GM23338 (cell line): ENCODE measurements at regions not wholly inside any gene's neighbourhood (a gene's known extent, or its start where the extent isn't known, plus 50 kb on each side); places are given as distances from the start of the nearest gene placed in this dataset.
"Not testable (repeated sequence)": the region's sequence is repeated elsewhere in the genome, so short reads cannot be mapped to it uniquely, and the experiment has no call there.

Experiments
- CREB1 ChIP-seq: fragments of 250-450 bp; sonication (Bioruptor Pico); IDR thresholded peaks from 2 replicates; pipeline ENCODE4 v1.5.0; 2020; ENCODE audit warnings: low read depth, mild to moderate bottlenecking, moderate library complexity
- EZH2 ChIP-seq: fragments of 200-600 bp; sonication (generic); IDR thresholded peaks from one replicate; pipeline ENCODE4 v1.8.0; 2017; ENCODE audit warnings: antibody characterized with exemption, mild to moderate bottlenecking, low read depth; ENCODE audit not compliant: unreplicated experiment
- EZH2phosphoT487 ChIP-seq: fragments of 200-600 bp; sonication (generic); IDR thresholded peaks from one replicate; pipeline ENCODE4 v1.8.1; 2018; ENCODE audit warnings: antibody characterized with exemption; ENCODE audit not compliant: unreplicated experiment
- JUNB ChIP-seq: IDR thresholded peaks from one replicate; pipeline ENCODE4 v1.6.1; 2016; ENCODE audit warnings: antibody characterized with exemption; ENCODE audit not compliant: unreplicated experiment
- NANOG ChIP-seq: IDR thresholded peaks from 2 replicates; pipeline ENCODE4 v1.6.1; 2016; ENCODE audit warnings: antibody characterized with exemption, borderline replicate concordance
- POLR2AphosphoS5 ChIP-seq: IDR thresholded peaks from 2 replicates; pipeline ENCODE4 v1.6.1; 2016; ENCODE audit warnings: antibody characterized with exemption, low read depth
- REST ChIP-seq: IDR thresholded peaks from one replicate; pipeline ENCODE4 v1.6.1; 2018; ENCODE audit warnings: antibody characterized with exemption; ENCODE audit not compliant: unreplicated experiment
- ZNF114 ChIP-seq: fragments of 250-450 bp; sonication (Bioruptor Pico); IDR thresholded peaks from 2 replicates; pipeline ENCODE4 v1.5.0; 2020; ENCODE audit warnings: mild to moderate bottlenecking, moderate library complexity
- ZNF331 ChIP-seq: fragments of 250-450 bp; sonication (Bioruptor Pico); IDR thresholded peaks from 2 replicates; pipeline ENCODE4 v1.5.0; 2020; ENCODE audit warnings: low read depth, mild to moderate bottlenecking, moderate library complexity
- TF ChIP-seq, protein P1 (sequence below), 2 experiments: fragments of 200-600 bp in 1 of 2; sonication (generic) in 1 of 2; conservative IDR thresholded peaks; 2 replicates each; pipeline versions ENCODE4 v1.5.1 to v1.6.1; 2016 to 2017; ENCODE audit warnings: antibody characterized with exemption in 2 of 2, low read depth in 2 of 2, mild to moderate bottlenecking in 2 of 2, moderate library complexity in 1 of 2
- TF ChIP-seq, protein P2 (sequence below): IDR thresholded peaks from 2 replicates; pipeline ENCODE4 v1.6.1; 2016; ENCODE audit warnings: antibody characterized with exemption

- TF ChIP-seq, protein P1, sequence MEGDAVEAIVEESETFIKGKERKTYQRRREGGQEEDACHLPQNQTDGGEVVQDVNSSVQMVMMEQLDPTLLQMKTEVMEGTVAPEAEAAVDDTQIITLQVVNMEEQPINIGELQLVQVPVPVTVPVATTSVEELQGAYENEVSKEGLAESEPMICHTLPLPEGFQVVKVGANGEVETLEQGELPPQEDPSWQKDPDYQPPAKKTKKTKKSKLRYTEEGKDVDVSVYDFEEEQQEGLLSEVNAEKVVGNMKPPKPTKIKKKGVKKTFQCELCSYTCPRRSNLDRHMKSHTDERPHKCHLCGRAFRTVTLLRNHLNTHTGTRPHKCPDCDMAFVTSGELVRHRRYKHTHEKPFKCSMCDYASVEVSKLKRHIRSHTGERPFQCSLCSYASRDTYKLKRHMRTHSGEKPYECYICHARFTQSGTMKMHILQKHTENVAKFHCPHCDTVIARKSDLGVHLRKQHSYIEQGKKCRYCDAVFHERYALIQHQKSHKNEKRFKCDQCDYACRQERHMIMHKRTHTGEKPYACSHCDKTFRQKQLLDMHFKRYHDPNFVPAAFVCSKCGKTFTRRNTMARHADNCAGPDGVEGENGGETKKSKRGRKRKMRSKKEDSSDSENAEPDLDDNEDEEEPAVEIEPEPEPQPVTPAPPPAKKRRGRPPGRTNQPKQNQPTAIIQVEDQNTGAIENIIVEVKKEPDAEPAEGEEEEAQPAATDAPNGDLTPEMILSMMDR (conservative IDR thresholded peaks at IDR 0.05; ENCODE audit: low read depth in 2 of 2) = not testable (repeated sequence)
- TF ChIP-seq EZH2; POLR2AphosphoS5; REST; NANOG; CREB1 (CRISPR knock-in tag); EZH2phosphoT487; ZNF331 (CRISPR knock-in tag); JUNB; ZNF114 (CRISPR knock-in tag): not testable (repeated sequence)
- TF ChIP-seq, protein P2, sequence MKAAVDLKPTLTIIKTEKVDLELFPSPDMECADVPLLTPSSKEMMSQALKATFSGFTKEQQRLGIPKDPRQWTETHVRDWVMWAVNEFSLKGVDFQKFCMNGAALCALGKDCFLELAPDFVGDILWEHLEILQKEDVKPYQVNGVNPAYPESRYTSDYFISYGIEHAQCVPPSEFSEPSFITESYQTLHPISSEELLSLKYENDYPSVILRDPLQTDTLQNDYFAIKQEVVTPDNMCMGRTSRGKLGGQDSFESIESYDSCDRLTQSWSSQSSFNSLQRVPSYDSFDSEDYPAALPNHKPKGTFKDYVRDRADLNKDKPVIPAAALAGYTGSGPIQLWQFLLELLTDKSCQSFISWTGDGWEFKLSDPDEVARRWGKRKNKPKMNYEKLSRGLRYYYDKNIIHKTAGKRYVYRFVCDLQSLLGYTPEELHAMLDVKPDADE = not testable (repeated sequence)
Observed at GRCh38 chr7:32747443-32748148, 144.0 kb downstream of the KBTBD2 start.
